Sciatic nerve (tissue), 2 donors: ENCODE measurements at regions not wholly inside any gene's neighbourhood (a gene's known extent, or its start where the extent isn't known, plus 50 kb on each side); places are given as distances from the start of the nearest gene placed in this dataset.

Experiments
- ATAC-seq: fragments of 200-7000 bp; cut with Tn5 transposase; one replicate; pipeline ENCODE4 v1.9.1; 2020; ENCODE audit warnings: mild to moderate bottlenecking, moderate library complexity
- DNase-seq: peaks from one replicate; pipeline ENCODE4 v3.0.0-alpha.2; 2020; ENCODE audit warnings: low spot score
- intact Hi-C: fragments of 100-400 bp; cut with DNase I; formaldehyde crosslinking; loops from one replicate; pipeline ENCODE4 v1.14.2; 2022
- donor health status: DM: no; HTN: no; CAD: no.
- donor health status: DM: no; HTN: no; CAD: no.

DNA sequence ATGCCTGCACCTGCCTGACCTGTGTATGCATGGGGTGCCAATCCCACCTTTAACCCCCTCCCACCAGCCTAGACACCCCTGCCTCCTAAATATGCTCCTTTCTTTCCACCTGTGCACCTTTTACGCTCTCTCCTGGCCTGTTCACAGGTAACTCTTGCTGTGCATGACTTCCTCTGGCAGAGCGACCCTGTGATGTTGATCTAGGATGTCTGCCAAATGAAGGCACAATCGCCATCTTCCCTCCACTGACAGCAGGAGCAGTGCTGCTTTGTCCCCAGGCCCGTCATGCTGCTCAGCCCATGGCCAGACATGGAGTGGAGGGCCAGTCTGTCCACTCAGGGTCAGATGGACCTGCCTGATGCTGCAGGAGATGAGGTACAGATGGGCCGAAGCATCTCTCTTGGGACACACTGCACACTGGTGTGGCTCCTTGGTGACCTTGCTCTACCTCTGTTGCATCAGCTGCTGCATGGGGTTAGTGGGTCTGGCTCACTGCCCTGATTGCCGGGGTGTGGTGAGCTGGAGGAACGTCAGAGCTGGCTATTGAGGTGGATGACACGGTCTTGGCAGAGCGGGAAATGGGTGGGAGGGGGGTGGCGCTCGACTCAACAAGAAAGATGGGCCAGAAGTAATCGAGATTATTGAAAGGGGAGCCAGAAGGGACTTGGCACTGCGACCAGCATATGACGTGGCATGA is 101.7 kb upstream of the PITX1 start:
- intact Hi-C loops = no loop called here
- ATAC-seq = peak; percentile 70

DNA sequence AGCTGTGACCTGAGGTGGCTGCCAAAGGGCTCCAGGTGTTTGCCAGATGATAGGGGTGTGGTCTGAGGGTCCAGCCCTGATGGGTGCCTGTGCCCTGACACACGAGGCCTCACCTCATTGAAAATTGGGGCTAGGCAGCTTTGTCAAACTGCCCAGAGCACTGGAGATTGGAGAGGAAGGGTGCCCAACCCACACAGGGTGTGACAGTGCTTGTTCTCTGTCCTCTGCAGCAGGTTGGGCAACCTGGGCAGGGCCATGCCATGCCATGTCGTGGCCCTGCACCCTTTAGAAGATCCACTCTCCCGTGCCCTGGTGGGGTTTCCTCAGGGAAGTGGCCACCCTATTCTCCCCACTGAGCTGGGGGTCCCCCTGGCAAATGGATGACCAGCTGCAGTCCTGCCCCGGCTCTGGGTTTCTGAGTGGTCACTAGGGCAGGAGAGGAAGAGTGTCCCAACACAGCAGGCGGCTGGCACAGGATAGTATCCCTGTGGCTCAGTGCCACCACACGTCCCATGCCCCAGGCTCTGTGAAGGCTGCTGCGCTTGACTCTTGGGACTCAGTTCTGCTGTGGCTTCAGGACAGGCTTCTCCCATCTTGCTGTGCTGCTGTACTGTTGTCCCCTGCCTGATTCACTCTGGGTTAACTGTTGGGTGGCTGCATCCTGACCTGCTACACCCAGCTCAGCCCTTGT is 100.8 kb upstream of the PITX1 start:
- ATAC-seq (no peak), DNase-seq (no peak)
- intact Hi-C loops = no loop called here

More for the DNA sequence above, 101.7 kb upstream of the PITX1 start:
- DNase-seq = no peak

DNA sequence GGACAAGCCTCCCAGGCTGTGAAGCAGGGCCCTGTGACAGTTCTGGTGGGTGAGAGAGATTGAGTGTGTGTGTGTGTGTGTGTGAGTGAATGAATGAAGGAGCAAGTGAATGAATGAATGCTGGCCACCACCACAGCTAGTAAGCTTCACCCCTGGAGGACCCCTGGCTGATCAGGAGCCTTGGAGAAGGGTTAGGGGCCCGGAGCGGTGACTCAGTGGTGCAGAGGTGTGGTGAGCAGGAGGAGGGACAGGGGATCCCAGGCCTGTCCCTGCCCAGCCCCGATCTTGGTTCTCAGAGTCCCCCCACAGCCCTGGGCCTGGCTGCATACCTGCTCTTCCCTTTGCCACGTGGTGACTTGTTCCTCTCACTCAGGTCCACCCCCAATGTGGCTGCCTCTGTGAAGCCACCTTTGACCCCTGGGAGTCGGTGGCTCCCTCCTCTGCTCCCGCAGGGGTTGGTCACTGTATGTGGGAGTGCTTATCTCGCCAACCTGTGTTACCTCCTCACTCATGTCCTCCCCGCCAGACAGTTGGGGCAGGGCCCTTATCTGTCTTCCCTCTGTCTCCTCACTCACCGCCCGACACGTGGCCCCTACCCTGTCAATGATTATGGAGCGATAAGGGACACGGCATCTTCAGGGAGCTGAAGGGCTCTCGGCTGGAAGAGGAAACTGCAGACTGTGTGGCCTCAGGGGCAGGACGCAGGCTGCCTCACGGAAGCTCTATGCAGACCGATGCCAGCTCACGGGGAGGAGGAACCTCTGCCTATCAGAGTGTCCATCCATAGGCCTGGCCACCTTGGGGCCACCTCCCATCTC is 99.9 kb upstream of the PITX1 start:
- intact Hi-C loops = no loop called here

DNA sequence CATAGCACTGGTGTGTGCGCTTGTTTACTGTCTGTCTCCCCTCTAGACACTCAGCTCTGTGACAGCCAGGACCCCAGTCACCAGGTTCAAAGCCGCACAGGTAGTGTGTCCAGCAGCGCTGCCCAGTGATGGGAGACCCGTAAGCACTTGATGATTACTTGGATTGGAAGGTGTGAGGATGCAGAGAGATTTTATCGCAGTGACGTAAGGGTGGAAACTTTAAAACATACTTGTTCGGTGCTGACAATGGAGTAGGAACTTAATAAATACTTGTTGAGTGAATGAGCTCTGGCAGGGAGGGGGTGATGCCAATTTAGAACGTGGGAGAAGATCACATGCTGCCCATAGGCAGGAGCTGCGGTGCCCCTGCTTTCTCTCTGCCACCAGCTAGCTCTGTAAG is 99.2 kb upstream of the PITX1 start:
- ATAC-seq = no peak
- intact Hi-C loops = no loop called here
- DNase-seq = no peak

More for the DNA sequence above, 99.9 kb upstream of the PITX1 start:
- DNase-seq = no peak
- ATAC-seq = no peak

DNA sequence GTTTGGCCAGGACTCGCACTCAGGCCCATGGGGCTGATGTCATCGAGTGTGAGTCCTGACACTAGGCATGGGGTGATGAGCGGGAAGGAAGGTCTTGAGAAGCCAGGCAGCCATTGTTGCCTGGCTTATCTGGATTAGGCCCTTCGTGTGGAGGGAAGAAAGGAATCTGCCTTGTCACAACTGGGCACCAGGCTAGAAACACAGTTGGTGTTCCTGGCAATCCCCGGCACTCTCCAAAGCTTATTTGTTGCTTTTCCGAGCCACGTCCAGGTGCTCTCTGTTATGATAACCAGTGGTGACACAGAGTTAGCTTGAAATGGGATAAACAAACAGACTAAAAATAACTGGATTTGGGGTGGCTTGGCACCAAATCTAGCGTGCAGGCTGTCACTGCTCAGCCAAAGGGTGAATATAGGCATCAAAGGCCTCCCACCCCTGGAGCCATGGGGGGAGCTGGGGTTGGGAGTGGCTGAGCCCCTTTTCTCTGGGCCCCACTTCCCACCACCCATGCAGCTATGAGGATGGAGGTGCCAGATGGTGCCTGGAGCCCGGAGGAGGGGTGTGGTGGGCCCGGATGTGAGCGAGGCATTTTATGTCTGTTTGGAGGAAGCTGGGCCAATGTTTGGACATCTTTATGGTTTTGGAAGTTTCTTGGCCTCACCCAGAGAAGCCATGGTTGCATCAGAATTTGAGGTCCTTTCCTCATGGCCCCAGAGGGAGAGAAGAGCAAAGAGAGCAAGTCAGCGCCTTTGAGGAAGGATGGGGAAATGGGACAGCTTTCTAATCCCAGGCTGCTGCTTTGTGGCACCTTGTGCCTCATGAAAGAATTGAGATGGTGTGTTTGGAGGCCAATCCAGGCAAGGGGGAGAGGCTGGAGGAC is 98.0 kb upstream of the PITX1 start:
- ATAC-seq (no peak), DNase-seq (no peak)

DNA sequence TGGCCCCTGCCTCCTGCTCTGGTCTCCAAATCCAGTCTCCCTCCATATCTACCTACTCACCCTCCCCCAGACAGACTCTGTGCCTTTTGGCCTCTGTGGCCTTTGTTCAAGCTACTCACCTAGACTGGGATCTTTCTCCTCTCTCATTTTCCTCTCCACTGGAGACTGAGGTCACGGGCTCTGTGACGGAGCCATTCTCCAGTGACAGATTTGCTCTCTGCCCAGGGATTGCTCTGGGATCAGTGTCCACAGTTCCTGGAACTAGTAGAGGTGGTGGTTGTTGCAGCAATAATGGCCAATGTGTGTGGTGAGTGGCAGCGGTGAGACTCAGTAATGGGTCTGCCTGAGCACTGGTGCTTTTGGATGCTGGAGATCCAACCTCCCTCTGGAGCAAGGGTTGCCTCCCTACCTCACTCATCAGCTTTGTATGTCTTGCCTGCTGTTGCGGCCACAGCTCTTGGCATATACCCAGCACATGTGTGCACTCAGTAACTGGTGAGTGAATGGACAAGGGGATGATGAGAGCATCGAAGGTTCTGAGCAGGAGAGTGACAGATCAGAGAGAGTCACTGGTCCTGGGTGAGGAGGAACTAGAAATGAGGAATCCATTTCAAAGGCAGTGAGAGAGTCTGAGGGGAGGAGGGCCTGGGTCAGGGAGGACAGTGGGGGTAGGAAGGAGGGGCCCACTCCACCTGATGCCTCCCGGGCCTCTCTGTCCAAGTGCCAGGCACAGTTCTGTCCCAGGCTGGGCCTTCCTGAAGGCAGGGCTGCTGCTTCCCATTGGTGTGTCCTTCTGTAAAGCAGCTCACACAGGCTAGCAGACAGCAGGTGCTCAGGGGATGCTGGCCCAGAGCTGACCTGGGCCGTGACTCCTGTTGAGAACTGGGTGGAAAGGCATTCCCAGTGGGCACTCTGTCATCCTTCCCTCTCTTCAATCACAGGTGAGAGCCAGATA is 96.5 kb upstream of the PITX1 start:
- ATAC-seq (no peak), DNase-seq (no peak)
- intact Hi-C loops = no loop called here

More for the DNA sequence above, 98.0 kb upstream of the PITX1 start:
- intact Hi-C loops = no loop called here

DNA sequence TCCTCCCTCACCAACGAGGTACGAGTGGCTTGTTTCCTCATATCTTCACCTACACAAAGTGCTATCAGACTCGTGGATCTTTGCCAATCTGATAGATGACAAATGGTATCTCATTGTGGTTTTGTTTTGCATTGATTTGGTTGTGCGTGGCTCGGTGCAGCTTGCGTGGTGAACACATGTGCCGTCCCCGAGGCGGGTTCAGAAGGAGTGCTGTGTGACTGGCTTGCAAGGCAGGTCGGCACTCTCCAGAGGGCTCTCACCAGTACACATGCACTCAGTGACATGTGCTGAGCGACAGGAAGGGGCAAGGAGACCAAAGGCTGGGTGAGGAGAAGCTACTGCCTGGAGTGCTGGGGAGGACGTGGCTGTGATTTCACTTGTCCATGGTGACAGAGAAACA is 95.3 kb upstream of the PITX1 start:
- intact Hi-C loops = no loop called here
- DNase-seq = no peak
- no peak for ATAC-seq

DNA sequence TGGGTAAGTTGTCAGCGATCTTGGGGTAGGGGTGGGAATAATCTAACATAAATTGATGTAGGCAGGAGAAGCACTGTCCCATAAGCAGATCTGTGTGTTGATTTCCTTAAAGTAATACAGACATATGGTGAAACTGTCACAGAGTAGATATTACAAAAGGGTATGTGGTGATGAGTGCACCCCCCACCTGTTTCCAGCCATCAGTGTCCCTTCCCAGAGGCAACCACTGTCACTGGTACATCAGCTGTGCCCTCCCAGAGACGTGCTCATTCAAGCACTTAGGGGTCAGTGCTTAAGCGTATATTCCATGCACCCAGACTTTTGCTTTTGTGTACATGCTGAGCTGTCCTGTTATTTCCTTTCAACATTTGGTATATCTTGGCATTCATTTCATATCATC is 94.3 kb upstream of the PITX1 start:
- ATAC-seq (no peak), DNase-seq (no peak)
- intact Hi-C loops = no loop called here

DNA sequence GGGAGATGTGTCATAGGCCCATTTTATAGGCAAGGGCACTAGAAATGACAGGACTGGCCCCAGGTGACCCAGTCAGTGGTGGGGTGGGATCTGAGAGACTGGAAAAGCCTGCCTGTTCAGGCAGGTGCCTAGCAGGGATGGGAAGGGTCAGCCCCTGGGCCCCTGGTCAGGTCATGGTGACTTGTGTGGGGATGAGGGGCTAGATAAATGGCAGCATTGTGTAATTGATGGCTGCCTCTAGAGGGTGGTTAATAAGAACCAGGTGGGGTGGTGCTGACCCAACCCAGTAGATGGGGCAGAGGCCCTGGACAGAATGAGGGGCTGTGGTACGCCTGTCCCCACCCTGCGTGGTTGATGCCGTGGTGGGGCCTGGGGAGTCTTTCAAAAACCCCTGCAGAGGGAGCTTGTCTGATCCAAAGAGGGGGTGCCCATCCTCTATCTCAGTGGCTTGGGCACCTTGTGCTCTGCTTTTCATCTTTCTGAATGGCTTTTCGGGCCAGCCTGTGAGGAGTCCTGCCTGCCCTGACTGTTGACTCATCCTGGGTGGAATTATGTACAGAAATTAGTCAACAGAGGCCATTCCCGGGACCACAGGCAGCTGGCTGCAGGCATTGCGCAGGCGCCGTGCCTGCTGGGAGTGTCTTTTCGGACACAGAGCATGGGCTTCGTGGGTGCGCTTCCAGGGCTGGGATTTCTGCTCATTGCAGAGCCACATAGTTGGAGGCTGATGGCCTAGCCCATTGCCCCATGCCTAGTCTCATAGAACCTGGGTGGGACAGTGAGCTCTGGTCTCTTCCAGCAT is 93.6 kb upstream of the PITX1 start:
- peak; percentile 54 for ATAC-seq
- DNase-seq = no peak
- intact Hi-C loops = no loop called here

DNA sequence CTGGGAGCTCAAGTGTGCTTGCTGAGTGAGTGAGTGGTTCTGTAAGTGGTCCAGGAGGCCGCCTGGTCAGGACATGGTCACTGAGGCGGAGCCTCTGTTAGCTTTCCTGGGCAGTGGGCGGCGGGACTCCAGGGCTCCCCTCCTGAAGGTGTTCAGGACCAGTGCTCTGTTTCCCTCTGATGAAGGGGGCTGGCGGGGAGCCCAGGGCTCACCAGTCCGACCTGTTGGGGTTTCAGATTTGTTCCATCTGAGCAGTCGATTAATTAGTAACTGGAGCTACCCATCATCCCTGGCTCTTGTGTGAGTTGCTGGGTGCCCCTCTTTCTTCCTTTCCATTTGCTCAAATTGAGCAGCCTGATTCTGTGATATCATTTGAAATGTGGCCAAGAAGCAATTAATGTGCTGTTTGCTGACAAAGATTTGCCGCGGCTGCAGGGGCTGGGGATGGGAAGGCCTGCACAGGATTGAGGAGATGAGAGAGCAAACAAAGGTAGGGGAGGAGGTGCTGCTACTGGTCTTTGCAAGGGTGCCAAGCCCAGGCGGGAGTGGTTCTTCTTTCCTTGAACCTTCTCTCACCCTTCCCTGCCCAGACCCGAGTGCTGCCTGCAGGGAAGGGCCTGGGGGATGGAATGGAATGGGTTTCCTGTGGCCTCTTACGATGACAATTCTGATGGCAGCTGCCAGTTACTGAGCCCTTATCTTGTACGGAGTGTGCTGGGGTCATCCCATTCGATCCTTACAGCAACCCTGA is 92.8 kb upstream of the PITX1 start:
- no peak for DNase-seq

DNA sequence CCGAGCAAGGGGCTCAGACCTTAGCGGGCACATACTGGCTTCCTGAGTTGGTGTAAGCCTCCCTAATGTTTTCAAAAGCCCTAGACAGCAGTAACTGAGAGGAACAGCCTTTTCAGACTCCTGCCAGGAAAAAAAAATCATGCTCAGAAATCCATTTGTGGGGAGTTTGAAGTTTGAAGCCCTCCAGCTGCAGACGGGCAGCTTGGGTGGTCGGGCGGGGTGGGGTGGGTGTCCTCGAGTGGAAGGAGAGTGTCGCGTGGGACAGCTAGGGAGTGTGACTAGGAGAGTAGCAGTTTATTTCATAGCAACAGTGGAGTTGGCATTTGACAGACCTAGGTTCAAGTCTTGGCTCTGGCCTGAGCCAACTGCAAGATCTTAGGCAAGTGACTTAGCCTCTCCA is 90.7 kb upstream of the PITX1 start:
- intact Hi-C loops = no loop called here
- DNase-seq = no peak
- ATAC-seq = no peak

More for the DNA sequence above, 92.8 kb upstream of the PITX1 start:
- no peak for ATAC-seq
- intact Hi-C loops = no loop called here

DNA sequence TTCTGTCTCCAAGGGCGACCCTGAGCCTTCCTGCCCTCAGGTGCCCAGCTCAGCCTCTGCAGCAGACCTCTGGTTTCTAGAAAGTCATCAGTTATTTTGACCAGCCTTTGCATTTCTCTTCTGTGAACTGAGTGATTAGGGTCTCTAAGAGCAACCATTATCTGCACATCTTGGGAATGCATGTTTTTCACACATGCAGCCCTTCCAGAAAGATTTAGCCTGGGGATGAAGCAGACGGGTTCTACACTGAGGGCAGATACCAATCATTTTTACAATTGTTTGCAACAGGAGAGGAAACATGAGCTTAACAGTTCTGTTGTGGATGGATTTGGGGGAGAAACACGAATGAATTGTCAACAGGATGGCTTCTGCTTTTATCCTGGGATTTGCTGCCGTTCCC is 90.1 kb upstream of the PITX1 start:
- ATAC-seq (no peak), DNase-seq (no peak)
- intact Hi-C loops = no loop called here

DNA sequence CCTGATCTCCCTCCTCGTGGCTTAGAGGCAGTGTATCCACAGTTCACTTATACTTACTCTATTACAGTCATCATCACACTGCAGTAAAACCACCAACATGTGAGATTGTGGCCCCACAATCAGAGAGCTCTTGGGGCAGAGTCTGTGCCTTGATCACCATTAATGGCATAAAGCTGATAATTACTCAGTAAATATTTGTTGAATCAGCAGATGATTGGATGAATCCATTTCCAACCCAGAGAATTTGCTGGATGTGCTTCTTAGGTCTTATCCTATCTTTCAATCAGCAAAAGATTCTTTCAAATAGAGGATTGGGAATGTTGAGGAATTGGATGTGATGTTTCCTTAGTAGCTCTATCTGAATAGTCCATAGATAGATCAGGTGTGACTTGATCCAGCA is 88.8 kb upstream of the PITX1 start:
- ATAC-seq (no peak), DNase-seq (no peak)
- intact Hi-C loops = no loop called here

DNA sequence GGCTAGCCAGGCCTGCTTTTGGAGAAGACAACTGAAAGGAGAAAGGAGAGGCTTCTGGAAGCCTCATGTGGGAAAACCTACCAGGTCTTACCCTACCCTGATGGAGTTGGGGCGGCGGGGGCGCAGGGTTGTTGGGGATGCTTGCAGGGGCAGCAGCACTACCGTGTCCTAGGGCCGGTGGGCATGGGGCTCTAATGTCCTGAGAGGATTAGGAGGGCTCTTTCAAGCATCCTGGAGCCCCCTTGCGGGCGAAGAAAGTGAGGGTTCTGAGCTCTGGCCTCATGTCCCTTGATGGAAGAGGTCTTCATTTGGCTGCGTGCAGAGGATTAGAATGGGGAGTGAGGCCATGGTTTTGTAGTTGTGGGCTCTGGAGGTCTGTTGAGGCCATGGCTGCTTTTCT is 86.9 kb upstream of the PITX1 start:
- ATAC-seq (no peak), DNase-seq (no peak)
- intact Hi-C loops = no loop called here

DNA sequence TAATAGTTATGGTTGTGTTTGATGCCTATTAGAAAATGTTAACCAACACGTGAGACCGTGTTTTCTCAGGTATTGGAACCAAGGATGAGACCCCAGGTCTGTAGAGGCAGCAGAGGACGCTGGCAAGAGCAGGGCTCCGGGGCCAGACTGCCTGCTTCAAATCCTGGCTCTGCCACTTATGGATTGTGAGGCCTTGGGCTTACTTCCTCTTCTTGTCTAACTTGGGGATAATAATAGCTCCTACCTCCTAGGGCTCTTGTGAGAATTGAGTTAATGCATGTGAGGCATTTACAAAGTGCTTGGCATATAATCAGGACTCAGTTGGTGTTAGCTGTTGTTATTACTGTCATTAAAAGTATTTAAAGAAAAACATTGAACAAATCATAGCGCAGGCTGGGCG is 85.5 kb upstream of the PITX1 start:
- ATAC-seq (no peak), DNase-seq (no peak)
- intact Hi-C loops = no loop called here

DNA sequence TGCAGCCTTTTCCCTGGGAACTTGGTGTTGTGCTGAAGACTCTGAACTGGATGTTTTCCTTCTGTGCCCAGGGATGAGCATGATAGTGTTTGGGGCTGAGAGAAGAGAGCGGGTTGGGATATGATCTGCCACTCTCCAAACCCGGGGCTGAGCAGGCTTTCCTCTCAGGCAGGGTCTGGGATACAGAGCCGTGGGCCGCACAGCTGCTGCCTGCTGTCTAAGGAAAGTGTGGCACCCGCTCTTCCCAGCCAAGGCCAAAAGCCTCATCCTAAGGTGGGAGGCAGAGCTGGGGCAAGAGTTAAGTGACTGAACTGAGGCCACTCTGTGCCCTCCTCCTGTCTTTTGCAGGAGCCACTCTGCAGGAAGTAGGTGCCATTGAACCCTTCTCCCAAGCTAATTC is 83.6 kb upstream of the PITX1 start:
- no peak for DNase-seq
- ATAC-seq = no peak
- intact Hi-C loops = no loop called here

DNA sequence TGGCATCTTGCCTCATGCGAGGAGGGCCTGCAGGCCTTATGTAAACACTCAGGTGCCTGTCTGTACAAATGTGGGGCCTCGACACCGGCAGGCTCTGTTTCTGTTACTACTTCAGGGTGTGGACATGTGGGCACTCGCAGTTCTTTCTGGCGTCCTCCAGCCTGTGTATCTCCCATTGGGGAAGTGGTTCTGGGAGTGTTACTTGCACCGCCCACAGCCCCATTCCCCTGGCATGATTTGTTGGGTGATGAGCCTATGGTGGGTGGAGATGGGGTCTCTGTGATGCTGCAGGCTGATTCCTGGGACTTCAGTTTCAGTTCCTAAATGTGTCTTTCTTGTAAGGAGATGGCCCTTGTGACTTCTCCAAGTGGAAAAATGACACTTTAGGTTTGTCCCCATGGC is 82.1 kb upstream of the PITX1 start:
- intact Hi-C loops = no loop called here
- ATAC-seq (peak; percentile 63), DNase-seq (no peak)
